HG03095 (cell line): ENCODE measurements at regions not wholly inside any gene's neighbourhood (a gene's known extent, or its start where the extent isn't known, plus 50 kb on each side); places are given as distances from the start of the nearest gene placed in this dataset.
"Not testable (repeated sequence)": the region's sequence is repeated elsewhere in the genome, so short reads cannot be mapped to it uniquely, and the experiment has no call there.

ENCODE experiments used
- ATAC-seq: cut with Tn5 transposase; IDR thresholded peaks from one replicate; pipeline ENCODE4 v1.9.1; 2021; ENCODE audit warnings: moderate library complexity; ENCODE audit not compliant: unreplicated experiment

DNA sequence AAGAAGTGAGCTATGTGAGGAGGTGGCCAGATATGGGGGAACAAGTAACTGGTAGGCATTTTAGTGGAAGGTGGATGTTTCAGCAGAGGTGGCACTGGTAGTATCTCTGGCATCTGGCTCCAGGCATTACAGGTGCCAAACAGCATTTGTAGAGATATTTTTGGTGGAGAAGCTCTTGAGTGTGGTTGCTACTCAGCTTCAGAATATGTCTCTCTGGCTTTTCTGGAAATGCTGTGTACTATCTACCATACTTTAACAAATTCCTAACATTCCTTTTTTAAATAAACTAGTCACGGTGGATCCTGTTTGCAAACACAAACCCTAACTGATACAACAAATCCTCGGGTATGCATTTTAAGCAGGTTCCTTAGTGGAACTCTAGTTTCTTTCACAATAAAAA lies 128.0 kb downstream of the BARX2 start:
- no peak for ATAC-seq

- ATAC-seq = no peak
These were observed 129.6 kb downstream of the BARX2 start for GRCh38 chr11:129505266-129505665.

DNA sequence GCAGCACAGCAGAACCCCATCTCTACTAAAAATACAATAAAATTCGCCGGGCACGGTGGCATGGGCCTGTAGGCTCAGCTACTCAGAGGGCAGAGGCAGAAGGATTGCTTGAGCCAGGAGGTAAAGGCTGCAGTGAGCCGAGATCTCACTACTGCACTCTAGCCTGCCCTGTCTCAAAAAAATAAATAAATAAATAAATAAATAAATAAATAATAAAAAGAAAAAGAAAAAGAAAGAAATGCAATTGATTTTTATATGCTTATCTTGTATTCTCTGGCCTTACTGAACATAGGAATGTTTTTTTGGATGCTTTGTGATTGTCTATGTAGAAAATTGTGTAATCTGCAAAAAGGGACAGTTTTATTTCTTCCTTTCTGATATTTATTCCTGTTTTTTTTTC lies 132.5 kb downstream of the BARX2 start:
- ATAC-seq = no peak

GRCh38 chr11:129528296-129528695 lies 152.6 kb downstream of the BARX2 start:
- no peak for ATAC-seq

- no peak for ATAC-seq
These were observed 154.7 kb downstream of the BARX2 start for GRCh38 chr11:129530154-129530895.

DNA sequence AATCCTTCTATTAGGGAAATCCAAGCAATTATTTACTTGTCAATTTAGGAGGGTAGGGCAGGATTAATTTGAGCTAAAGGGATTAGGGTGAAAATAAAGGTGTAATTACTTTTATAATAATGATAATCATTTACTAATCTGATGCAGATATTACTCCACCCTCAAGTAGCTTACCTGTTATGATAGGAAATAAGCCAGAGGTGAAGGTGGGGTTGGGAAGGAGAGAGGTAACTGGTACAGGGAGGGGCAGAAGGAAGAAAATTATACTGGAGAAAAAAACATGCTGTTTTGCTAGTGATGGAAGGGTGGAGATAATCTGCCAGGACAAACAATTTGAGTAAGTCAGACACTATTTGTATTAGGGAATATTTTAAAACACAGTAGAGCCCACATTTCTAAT lies 157.7 kb downstream of the BARX2 start:
- no peak for ATAC-seq

- ATAC-seq = no peak
These were observed 160.7 kb downstream of the BARX2 start for GRCh38 chr11:129536338-129536737.

GRCh38 chr11:129538323-129538722 lies 162.7 kb downstream of the BARX2 start:
- ATAC-seq = no peak

GRCh38 chr11:129543515-129544290 lies 168.1 kb downstream of the BARX2 start:
- no peak for ATAC-seq

DNA sequence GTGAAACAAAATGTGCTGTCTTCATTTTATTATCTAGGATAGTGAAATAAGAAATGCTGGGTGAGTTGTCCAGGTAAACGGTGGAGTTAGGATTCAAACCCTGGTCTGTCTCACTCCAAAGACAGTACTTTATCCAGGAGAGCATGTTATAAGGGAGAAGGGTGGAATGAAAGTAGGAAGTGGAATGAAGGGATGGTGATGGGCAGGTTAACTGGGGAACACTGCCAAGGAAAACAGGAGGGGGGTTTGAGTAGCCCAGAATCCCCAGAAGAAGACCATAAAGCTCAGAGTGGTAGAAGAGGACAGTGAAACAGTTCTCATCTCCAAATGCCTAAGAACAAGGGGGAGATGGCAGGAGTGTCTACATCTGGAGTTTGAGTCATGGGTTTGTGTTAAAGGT lies 169.0 kb downstream of the BARX2 start:
- no peak for ATAC-seq

GRCh38 chr11:129546266-129546665 lies 170.6 kb downstream of the BARX2 start:
- no peak for ATAC-seq

DNA sequence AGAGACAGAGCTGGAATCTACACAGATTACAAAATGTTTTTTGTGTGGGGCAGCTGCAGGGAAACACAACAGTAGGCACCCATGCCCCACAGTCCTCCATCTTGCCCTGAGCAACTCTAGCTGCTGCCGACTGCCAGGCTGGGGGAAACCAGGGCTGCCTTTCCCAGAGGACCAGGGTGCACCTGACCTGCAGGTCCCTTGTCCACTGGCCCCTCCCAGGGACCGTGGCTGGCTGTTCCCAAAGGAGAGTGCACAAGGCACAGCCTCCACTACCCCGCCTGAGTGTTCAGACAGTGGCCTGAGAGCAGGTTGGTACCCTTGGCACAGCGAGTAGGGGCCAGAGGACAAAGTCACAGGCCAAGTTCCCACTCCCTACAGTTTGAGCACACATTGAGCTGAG lies 181.8 kb downstream of the BARX2 start:
- no peak for ATAC-seq

GRCh38 chr11:129569007-129569406 lies 193.4 kb downstream of the BARX2 start:
- no peak for ATAC-seq

- not testable (repeated sequence) for ATAC-seq
These were observed 197.0 kb downstream of the BARX2 start for GRCh38 chr11:129572667-129573066.

DNA sequence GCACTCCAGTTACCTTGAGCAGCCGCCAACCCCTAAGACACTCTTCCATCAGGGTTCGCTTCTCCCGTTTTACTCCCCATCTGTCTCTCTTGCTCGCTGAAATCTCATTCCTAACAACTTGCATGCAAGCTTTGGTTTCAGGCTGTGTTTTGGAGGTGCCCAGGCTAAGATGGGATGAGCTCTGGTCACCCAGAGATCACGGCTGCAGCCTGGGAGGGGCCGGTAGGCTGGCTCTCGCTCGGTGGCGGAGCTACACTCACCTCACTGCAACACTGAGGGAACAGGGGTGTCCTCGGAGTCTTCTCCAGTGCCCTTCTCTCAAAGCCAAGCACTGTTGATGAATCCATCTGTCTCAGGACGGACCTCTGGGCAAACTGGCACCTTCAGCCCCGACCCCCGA lies 197.5 kb downstream of the BARX2 start:
- no peak for ATAC-seq

DNA sequence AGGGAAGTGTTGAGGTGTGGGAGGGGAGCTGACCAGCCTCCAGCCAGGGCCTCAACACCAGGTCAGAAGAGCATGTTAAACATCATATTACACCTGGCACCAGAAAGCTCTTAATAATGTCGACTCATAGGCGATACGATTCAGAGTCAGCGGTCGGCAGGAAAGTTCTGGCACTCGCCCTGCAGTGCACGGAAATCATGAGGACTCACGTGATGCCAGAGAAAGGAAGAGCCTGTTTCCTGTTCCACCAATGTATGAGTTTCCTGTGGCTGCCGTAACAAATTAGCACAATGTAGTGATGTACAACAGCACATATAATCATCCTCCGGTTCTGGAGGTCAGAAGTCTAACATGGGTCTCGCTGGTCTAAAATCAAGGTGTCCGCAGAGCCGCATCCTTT lies 198.8 kb downstream of the BARX2 start:
- no peak for ATAC-seq

GRCh38 chr11:129576652-129577051 lies 201.0 kb downstream of the BARX2 start:
- no peak for ATAC-seq

- ATAC-seq = no peak
These were observed 202.4 kb downstream of the BARX2 start for GRCh38 chr11:129578006-129578405.

GRCh38 chr11:129580278-129580677 lies 204.6 kb downstream of the BARX2 start:
- no peak for ATAC-seq

- no peak for ATAC-seq
These were observed 208.7 kb downstream of the BARX2 start for GRCh38 chr11:129584316-129584715.

GRCh38 chr11:129589190-129589860 lies 213.7 kb downstream of the BARX2 start:
- ATAC-seq = no peak
